GM10248 (cell line): ENCODE measurements at regions not wholly inside any gene's neighbourhood (a gene's known extent, or its start where the extent isn't known, plus 50 kb on each side); places are given as distances from the start of the nearest gene placed in this dataset.
"Not testable (repeated sequence)": the region's sequence is repeated elsewhere in the genome, so short reads cannot be mapped to it uniquely, and the experiment has no call there.

Experiments
- CTCF ChIA-PET: fragments of 300-600 bp; sonication (Branson Sonifier 250); formaldehyde crosslinking; extraction: SDS; loops from one replicate; lab custom pipeline; 2021; ENCODE audit warnings: antibody characterized with exemption; lab: Yijun Ruan, JAX
- POLR2A ChIA-PET: fragments of 350-650 bp; sonication (Branson Sonifier 250); formaldehyde crosslinking; extraction: SDS; loops from one replicate; lab custom pipeline; 2020; ENCODE audit warnings: antibody characterized with exemption; lab: Yijun Ruan, JAX
- DNase-seq: peaks from one replicate; pipeline ENCODE4 v3.0.0; 2012; ENCODE audit errors: extremely low spot score
- CTCF ChIP-seq: IDR thresholded peaks from 2 replicates; pipeline ENCODE4 v1.5.1; 2012; ENCODE audit warnings: mild to moderate bottlenecking, low read depth; ENCODE audit errors: extremely low read depth, missing control alignments, control extremely low read depth

- ChIA-PET CTCF (interaction anchor here (0.8 kb wide), 1 partner anchor 24 kb away, joined by 3 read pairs; no protein-coding TSS in a partner anchor), POLR2A (no interaction called here)
- no peak for DNase-seq
- TF ChIP-seq CTCF = no peak
Observed at GRCh38 chr15:95146481-95146880, 915.1 kb downstream of the MCTP2 start.

- no peak for DNase-seq
- TF ChIP-seq CTCF = no peak
- ChIA-PET CTCF (no interaction called here), POLR2A (no interaction called here)
Observed at GRCh38 chr15:95148183-95148582, 916.8 kb downstream of the MCTP2 start.

- ChIA-PET POLR2A (no interaction called here), CTCF (no interaction called here)
- no peak for DNase-seq
- TF ChIP-seq CTCF = no peak
Observed at GRCh38 chr15:95149036-95149435, 917.7 kb downstream of the MCTP2 start.

- CTCF ChIA-PET = no interaction called here
- DNase-seq = no peak
- POLR2A ChIA-PET = no interaction called here
- TF ChIP-seq CTCF = no peak
Observed at GRCh38 chr15:95149771-95150170, 918.4 kb downstream of the MCTP2 start.

GRCh38 chr15:95150466-95150865, 919.1 kb downstream of the MCTP2 start:
- no peak for TF ChIP-seq CTCF
- POLR2A ChIA-PET = no interaction called here
- no peak for DNase-seq
- CTCF ChIA-PET = no interaction called here

GRCh38 chr15:95152741-95153140, 921.4 kb downstream of the MCTP2 start:
- CTCF ChIA-PET = no interaction called here
- no peak for TF ChIP-seq CTCF
- POLR2A ChIA-PET = no interaction called here
- no peak for DNase-seq

GRCh38 chr15:95153201-95153600, 921.8 kb downstream of the MCTP2 start:
- CTCF ChIA-PET, POLR2A ChIA-PET, DNase-seq: not testable (repeated sequence)
